Activated naive CD8-positive, alpha-beta T cell treated with anti-CD3 and anti-CD28 coated beads, Interleukin-2, amount 50 U/mL, for 16 hours (primary cell): ENCODE measurements at regions not wholly inside any gene's neighbourhood (a gene's known extent, or its start where the extent isn't known, plus 50 kb on each side); places are given as distances from the start of the nearest gene placed in this dataset.
"Not testable (repeated sequence)": the region's sequence is repeated elsewhere in the genome, so short reads cannot be mapped to it uniquely, and the experiment has no call there.

ENCODE experiments used
- DNase-seq: peaks from one replicate; pipeline ENCODE4 v3.0.0-alpha.2; 2020; ENCODE audit warnings: low read depth, low spot score

- not testable (repeated sequence) for DNase-seq
Observed at GRCh38 chr11:38894201-38894600, 2296.2 kb upstream of the RAG2 start.

GRCh38 chr11:38884145-38884865 is 2286.3 kb upstream of the RAG2 start:
- DNase-seq, result no peak

- DNase-seq, result no peak
Observed at GRCh38 chr11:38867338-38867737, 2269.3 kb upstream of the RAG2 start.

GRCh38 chr11:38865922-38866321 is 2267.9 kb upstream of the RAG2 start:
- DNase-seq, result no peak

- no peak for DNase-seq
Observed at GRCh38 chr11:38842991-38843390, 2245.0 kb upstream of the RAG2 start.

- no peak for DNase-seq
Observed at GRCh38 chr11:38839071-38839470, 2241.0 kb upstream of the RAG2 start.

- no peak for DNase-seq
Observed at GRCh38 chr11:38835966-38836365, 2237.9 kb upstream of the RAG2 start.

GRCh38 chr11:38824573-38824972 is 2226.5 kb upstream of the RAG2 start:
- no peak for DNase-seq

- not testable (repeated sequence) for DNase-seq
Observed at GRCh38 chr11:38821786-38822185, 2223.8 kb upstream of the RAG2 start.

- no peak for DNase-seq
Observed at GRCh38 chr11:38819981-38820380, 2221.9 kb upstream of the RAG2 start.

- DNase-seq, result no peak
Observed at GRCh38 chr11:38818720-38819119, 2220.7 kb upstream of the RAG2 start.

- no peak for DNase-seq
Observed at GRCh38 chr11:38814670-38815069, 2216.6 kb upstream of the RAG2 start.

- no peak for DNase-seq
Observed at GRCh38 chr11:38809521-38809920, 2211.5 kb upstream of the RAG2 start.

GRCh38 chr11:38796281-38796680 is 2198.2 kb upstream of the RAG2 start:
- no peak for DNase-seq

GRCh38 chr11:38795027-38795426 is 2197.0 kb upstream of the RAG2 start:
- no peak for DNase-seq

- no peak for DNase-seq
Observed at GRCh38 chr11:38791346-38791961, 2193.4 kb upstream of the RAG2 start.

- no peak for DNase-seq
Observed at GRCh38 chr11:38788561-38788960, 2190.5 kb upstream of the RAG2 start.

- DNase-seq, result no peak
Observed at GRCh38 chr11:38784164-38784563, 2186.1 kb upstream of the RAG2 start.

- DNase-seq, result no peak
Observed at GRCh38 chr11:38766796-38767195, 2168.8 kb upstream of the RAG2 start.

GRCh38 chr11:38759394-38759793 is 2161.4 kb upstream of the RAG2 start:
- no peak for DNase-seq

- DNase-seq, result no peak
Observed at GRCh38 chr11:38756537-38756936, 2158.5 kb upstream of the RAG2 start.

- DNase-seq, result no peak
Observed at GRCh38 chr11:38751421-38751820, 2153.4 kb upstream of the RAG2 start.

GRCh38 chr11:38746516-38746915 is 2148.5 kb upstream of the RAG2 start:
- not testable (repeated sequence) for DNase-seq
